Activated CD8-positive, alpha-beta memory T cell treated with anti-CD3 and anti-CD28 coated beads for 1 hour (primary cell): ENCODE measurements at regions not wholly inside any gene's neighbourhood (a gene's known extent, or its start where the extent isn't known, plus 50 kb on each side); places are given as distances from the start of the nearest gene placed in this dataset.

Source experiments
- DNase-seq, 2 donors: peaks; one replicate each; pipeline ENCODE4 v3.0.0-alpha.2; 2020; ENCODE audit warnings: low read depth in 1 of 2; ENCODE audit errors: extremely low read depth in 1 of 2

- no peak for DNase-seq
Observed at GRCh38 chr1:234729561-234730474, 119.8 kb upstream of the IRF2BP2 start.

- no peak for DNase-seq
Observed at GRCh38 chr1:234728740-234729139, 118.8 kb upstream of the IRF2BP2 start.

GRCh38 chr1:234727018-234727940 is 117.3 kb upstream of the IRF2BP2 start:
- no peak for DNase-seq

- DNase-seq = no peak
Observed at GRCh38 chr1:234726359-234726943, 116.5 kb upstream of the IRF2BP2 start.

GRCh38 chr1:234725177-234726132 is 115.5 kb upstream of the IRF2BP2 start:
- DNase-seq = peak in 1 of 2 donors; percentile 44

GRCh38 chr1:234724516-234725176 is 114.7 kb upstream of the IRF2BP2 start:
- DNase-seq = no peak

- DNase-seq = peak; percentile 30 to 31
Observed at GRCh38 chr1:234722904-234723720, 113.1 kb upstream of the IRF2BP2 start.

- no peak for DNase-seq
Observed at GRCh38 chr1:234722270-234722704, 112.3 kb upstream of the IRF2BP2 start.

- no peak for DNase-seq
Observed at GRCh38 chr1:234721476-234722269, 111.7 kb upstream of the IRF2BP2 start.

GRCh38 chr1:234720709-234721441 is 110.9 kb upstream of the IRF2BP2 start:
- no peak for DNase-seq

- DNase-seq = no peak
Observed at GRCh38 chr1:234719454-234720251, 109.7 kb upstream of the IRF2BP2 start.

- no peak for DNase-seq
Observed at GRCh38 chr1:234718496-234719453, 108.8 kb upstream of the IRF2BP2 start.

GRCh38 chr1:234716908-234717375 is 107.0 kb upstream of the IRF2BP2 start:
- DNase-seq = no peak

GRCh38 chr1:234715252-234716014 is 105.5 kb upstream of the IRF2BP2 start:
- no peak for DNase-seq
